RWPE2 (cell line): ENCODE measurements at regions not wholly inside any gene's neighbourhood (a gene's known extent, or its start where the extent isn't known, plus 50 kb on each side); places are given as distances from the start of the nearest gene placed in this dataset.
A peak's percentile ranks its signal among the peaks of the same experiment; 100 is the strongest.

Experiments
- ATAC-seq: fragments of 200-7000 bp; cut with Tn5 transposase; 3 replicates; pipeline ENCODE4 v1.9.1; 2021; ENCODE audit warnings: low read depth
- DNase-seq: peaks from one replicate; pipeline ENCODE4 v3.0.0-alpha.2; 2020; ENCODE audit warnings: low spot score
- H3K27ac ChIP-seq: fragments of 450-650 bp; 2 replicates; pipeline ENCODE4 v1.5.1; 2017; ENCODE audit warnings: mild to moderate bottlenecking; ENCODE audit not compliant: poor library complexity, severe bottlenecking
- H3K27me3 ChIP-seq: fragments of 250-450 bp; sonication (Bioruptor Pico); 2 replicates; pipeline ENCODE4 v1.5.1; 2021; ENCODE audit warnings: mild to moderate bottlenecking, moderate library complexity; ENCODE audit not compliant: insufficient read depth, poor library complexity, severe bottlenecking
- H3K36me3 ChIP-seq: fragments of 250-450 bp; sonication (Bioruptor Pico); 2 replicates; pipeline ENCODE4 v1.5.1; 2020; ENCODE audit warnings: low read depth, mild to moderate bottlenecking, moderate library complexity
- H3K4me1 ChIP-seq: fragments of 250-450 bp; sonication (Bioruptor Pico); 2 replicates; pipeline ENCODE4 v1.5.1; 2021; ENCODE audit warnings: mild to moderate bottlenecking, moderate library complexity; ENCODE audit not compliant: insufficient read depth, poor library complexity, severe bottlenecking
- H3K4me3 ChIP-seq: fragments of 250-450 bp; sonication (Bioruptor Pico); 2 replicates; pipeline ENCODE4 v1.5.1; 2021; ENCODE audit warnings: mild to moderate bottlenecking, moderate library complexity; ENCODE audit not compliant: severe bottlenecking
- H3K9me3 ChIP-seq: fragments of 250-450 bp; sonication (Bioruptor Pico); 2 replicates; pipeline ENCODE4 v1.5.1; 2021; ENCODE audit warnings: mild to moderate bottlenecking, moderate library complexity; ENCODE audit not compliant: severe bottlenecking
- CTCF ChIP-seq: fragments of 450-650 bp; IDR thresholded peaks from one replicate; pipeline ENCODE4 v1.5.1; 2017; ENCODE audit warnings: mild to moderate bottlenecking, moderate library complexity; ENCODE audit not compliant: poor library complexity, severe bottlenecking

GRCh38 chr4:166290426-166290825 lies 417.4 kb downstream of the TLL1 start:
- no peak overlapping the region for H3K4me3 ChIP-seq
- H3K27me3 ChIP-seq = no peaks in the 10 kb centered on the region
- no peaks in the 10 kb centered on the region for H3K4me1 ChIP-seq
- no peak for DNase-seq
- peaks cover 2% of the 10 kb centered on the region for H3K9me3 ChIP-seq
- H3K27ac ChIP-seq = no peak overlapping the region
- H3K36me3 ChIP-seq = no peaks in the 10 kb centered on the region
- no peak for ATAC-seq
- no peak for TF ChIP-seq CTCF

- peaks cover 2% of the 10 kb centered on the region for H3K9me3 ChIP-seq
- no peak for TF ChIP-seq CTCF
- ATAC-seq (no peak), DNase-seq (no peak)
- no peak overlapping the region for H3K4me3 ChIP-seq
- no peak overlapping the region for H3K27ac ChIP-seq
- no peaks in the 10 kb centered on the region for H3K4me1 ChIP-seq
- no peaks in the 10 kb centered on the region for H3K36me3 ChIP-seq
- H3K27me3 ChIP-seq = no peaks in the 10 kb centered on the region
These were observed 420.5 kb downstream of the TLL1 start for GRCh38 chr4:166293556-166293955.

GRCh38 chr4:166301266-166301665 lies 428.2 kb downstream of the TLL1 start:
- Histone ChIP-seq H3K4me1 (no peaks in the 10 kb centered on the region), H3K27me3 (no peaks in the 10 kb centered on the region), H3K27ac (no peak overlapping the region), H3K4me3 (no peak overlapping the region), H3K9me3 (no peaks in the 10 kb centered on the region), H3K36me3 (no peaks in the 10 kb centered on the region)
- TF ChIP-seq CTCF = no peak
- ATAC-seq (no peak), DNase-seq (no peak)

- TF ChIP-seq CTCF = no peak
- peaks cover 13% of the 10 kb centered on the region for H3K4me1 ChIP-seq
- no peaks in the 10 kb centered on the region for H3K27me3 ChIP-seq
- no peaks in the 10 kb centered on the region for H3K9me3 ChIP-seq
- peak; percentile 75 for ATAC-seq
- no peak overlapping the region for H3K4me3 ChIP-seq
- no peak overlapping the region for H3K27ac ChIP-seq
- no peak for DNase-seq
- H3K36me3 ChIP-seq = no peaks in the 10 kb centered on the region
These were observed 435.6 kb downstream of the TLL1 start for GRCh38 chr4:166308647-166309046.

- H3K36me3 ChIP-seq = no peaks in the 10 kb centered on the region
- no peaks in the 10 kb centered on the region for H3K27me3 ChIP-seq
- TF ChIP-seq CTCF = no peak
- DNase-seq (no peak), ATAC-seq (no peak)
- peaks cover 13% of the 10 kb centered on the region for H3K4me1 ChIP-seq
- no peaks in the 10 kb centered on the region for H3K9me3 ChIP-seq
- H3K27ac ChIP-seq = no peak overlapping the region
- no peak overlapping the region for H3K4me3 ChIP-seq
These were observed 436.2 kb downstream of the TLL1 start for GRCh38 chr4:166309286-166309685.
